Sigmoid colon (tissue), 4 donors: ENCODE measurements at regions not wholly inside any gene's neighbourhood (a gene's known extent, or its start where the extent isn't known, plus 50 kb on each side); places are given as distances from the start of the nearest gene placed in this dataset.

Experiments used
- EP300 ChIP-seq, 4 donors: sonication (generic); formaldehyde crosslinking; IDR thresholded peaks; one replicate each; pipeline ENCODE4 v1.6.1; 2017; ENCODE audit warnings: antibody characterized with exemption in 4 of 4
- TF ChIP-seq, protein P1 (sequence below), 4 experiments: fragments of 450-650 bp in 3 of 4; fragments of 200-600 bp in 1 of 4; IDR thresholded peaks; one replicate each; pipeline ENCODE4 v1.5.1; 2016 to 2019; ENCODE audit warnings: antibody characterized with exemption in 4 of 4, mild to moderate bottlenecking in 3 of 4, moderate library complexity in 2 of 4

DNA sequence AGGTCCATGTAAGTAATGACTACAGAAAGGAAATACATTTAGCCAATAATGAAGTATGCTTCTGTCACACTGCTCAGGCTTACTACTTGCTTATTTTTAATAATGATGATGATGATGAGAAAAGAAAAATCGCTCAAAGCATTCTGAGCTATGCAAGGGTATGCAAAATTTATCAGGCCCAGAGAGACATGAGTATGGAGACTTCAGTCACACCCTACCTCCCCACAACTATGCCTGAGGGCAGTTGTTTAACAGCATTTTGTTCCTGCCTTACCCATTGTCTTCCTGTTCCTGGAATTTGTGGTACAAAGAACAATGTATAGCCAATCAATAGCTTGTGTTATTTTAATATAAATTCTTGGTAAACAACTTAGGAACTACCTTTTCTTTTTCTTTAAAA, 232.6 kb upstream of the ZBED5 start:
- no peak for TF ChIP-seq EP300 (IDR thresholded peaks at IDR 0.05)
- TF ChIP-seq, protein P1, sequence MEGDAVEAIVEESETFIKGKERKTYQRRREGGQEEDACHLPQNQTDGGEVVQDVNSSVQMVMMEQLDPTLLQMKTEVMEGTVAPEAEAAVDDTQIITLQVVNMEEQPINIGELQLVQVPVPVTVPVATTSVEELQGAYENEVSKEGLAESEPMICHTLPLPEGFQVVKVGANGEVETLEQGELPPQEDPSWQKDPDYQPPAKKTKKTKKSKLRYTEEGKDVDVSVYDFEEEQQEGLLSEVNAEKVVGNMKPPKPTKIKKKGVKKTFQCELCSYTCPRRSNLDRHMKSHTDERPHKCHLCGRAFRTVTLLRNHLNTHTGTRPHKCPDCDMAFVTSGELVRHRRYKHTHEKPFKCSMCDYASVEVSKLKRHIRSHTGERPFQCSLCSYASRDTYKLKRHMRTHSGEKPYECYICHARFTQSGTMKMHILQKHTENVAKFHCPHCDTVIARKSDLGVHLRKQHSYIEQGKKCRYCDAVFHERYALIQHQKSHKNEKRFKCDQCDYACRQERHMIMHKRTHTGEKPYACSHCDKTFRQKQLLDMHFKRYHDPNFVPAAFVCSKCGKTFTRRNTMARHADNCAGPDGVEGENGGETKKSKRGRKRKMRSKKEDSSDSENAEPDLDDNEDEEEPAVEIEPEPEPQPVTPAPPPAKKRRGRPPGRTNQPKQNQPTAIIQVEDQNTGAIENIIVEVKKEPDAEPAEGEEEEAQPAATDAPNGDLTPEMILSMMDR (IDR thresholded peaks at IDR 0.05): no peak
